ENCODE measurements at regions not wholly inside any gene's neighbourhood (a gene's known extent, or its start where the extent isn't known, plus 50 kb on each side); places are given as distances from the start of the nearest gene placed in this dataset.

DNA sequence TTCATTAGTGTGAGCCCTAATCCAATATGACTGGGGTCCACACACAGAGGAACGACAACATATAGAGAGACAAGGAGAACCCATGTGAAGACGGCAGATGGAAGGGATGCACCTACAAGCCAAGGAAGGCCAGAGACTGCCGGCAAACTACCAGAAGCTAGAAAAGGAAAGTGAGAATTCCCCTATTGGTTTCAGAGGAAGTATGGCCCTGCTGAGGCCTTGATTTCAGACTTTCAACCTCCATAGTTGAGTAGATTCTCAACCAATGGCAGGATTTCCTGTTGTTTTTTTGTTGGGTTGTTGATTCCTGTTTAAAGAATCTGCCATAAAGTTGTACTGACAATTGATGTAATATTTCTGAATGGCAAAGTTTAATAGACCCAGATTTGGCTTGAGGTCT is 241.5 kb downstream of the SATB2 start:
- peak; percentile 67 for DNase-seq
- TF ChIP-seq, protein P1, sequence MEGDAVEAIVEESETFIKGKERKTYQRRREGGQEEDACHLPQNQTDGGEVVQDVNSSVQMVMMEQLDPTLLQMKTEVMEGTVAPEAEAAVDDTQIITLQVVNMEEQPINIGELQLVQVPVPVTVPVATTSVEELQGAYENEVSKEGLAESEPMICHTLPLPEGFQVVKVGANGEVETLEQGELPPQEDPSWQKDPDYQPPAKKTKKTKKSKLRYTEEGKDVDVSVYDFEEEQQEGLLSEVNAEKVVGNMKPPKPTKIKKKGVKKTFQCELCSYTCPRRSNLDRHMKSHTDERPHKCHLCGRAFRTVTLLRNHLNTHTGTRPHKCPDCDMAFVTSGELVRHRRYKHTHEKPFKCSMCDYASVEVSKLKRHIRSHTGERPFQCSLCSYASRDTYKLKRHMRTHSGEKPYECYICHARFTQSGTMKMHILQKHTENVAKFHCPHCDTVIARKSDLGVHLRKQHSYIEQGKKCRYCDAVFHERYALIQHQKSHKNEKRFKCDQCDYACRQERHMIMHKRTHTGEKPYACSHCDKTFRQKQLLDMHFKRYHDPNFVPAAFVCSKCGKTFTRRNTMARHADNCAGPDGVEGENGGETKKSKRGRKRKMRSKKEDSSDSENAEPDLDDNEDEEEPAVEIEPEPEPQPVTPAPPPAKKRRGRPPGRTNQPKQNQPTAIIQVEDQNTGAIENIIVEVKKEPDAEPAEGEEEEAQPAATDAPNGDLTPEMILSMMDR (IDR thresholded peaks at IDR 0.05; ENCODE audit: low read length), result no peak
- TF ChIP-seq EZH2 (optimal IDR thresholded peaks at IDR 0.05; ENCODE audit: low read depth, low read length) (no peak), EZH2phosphoT487 (IDR thresholded peaks at IDR 0.05; ENCODE audit: low read length) (no peak)
- Histone ChIP-seq H3K79me2 (ENCODE audit: low read length) (no peaks in the 10 kb centered on the region), H3K9me2 (replicated peaks; ENCODE audit: insufficient read depth, low read length) (no peaks in the 10 kb centered on the region), H2AFZ (ENCODE audit: low read length) (no peak overlapping the region), H4K20me1 (ENCODE audit: insufficient read depth, low read length) (no peaks in the 10 kb centered on the region), H3K27ac (ENCODE audit: low read length) (no peak overlapping the region), H3K4me2 (ENCODE audit: low read depth, low read length) (no peak overlapping the region), H3K9ac (ENCODE audit: low read length) (no peak overlapping the region), H3K36me3 (replicated peaks; ENCODE audit: insufficient read depth, low read length) (no peaks in the 10 kb centered on the region), H3K9me3 (replicated peaks; ENCODE audit: insufficient read depth, low read length) (no peaks in the 10 kb centered on the region), H3F3A (ENCODE audit: insufficient read depth, low read length) (no peaks in the 10 kb centered on the region), H3K4me1 (ENCODE audit: low read length) (peaks cover 6% of the 10 kb centered on the region; the same call in 1 of the 2 replicates), H3K4me3 (ENCODE audit: low read length) (no peak overlapping the region), H3K27me3 (replicated peaks; ENCODE audit: insufficient read depth, low read length) (no peaks in the 10 kb centered on the region)

DNA sequence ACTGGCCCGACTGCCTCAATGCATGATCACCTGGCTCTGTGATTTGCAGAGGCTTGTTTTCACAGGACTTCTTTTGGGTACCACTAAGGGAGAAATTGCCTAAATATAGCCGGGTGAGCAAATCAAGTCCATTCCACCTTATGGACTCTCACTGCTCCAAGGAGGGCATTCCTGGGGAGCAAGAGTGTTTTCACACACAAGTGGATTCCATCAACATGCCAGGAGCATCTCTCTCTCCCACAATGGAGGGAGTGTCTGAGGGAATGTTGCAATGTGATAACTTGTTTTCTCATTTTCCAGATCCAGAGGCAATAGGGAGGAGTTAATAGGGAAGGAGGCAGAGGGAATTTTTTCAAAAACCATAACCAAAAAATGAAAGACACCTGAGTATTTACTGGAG is 250.7 kb downstream of the SATB2 start:
- no peaks in the 10 kb centered on the region for H3K79me2 ChIP-seq (ENCODE audit: low read length)
- H3K9me3 ChIP-seq (replicated peaks; ENCODE audit: insufficient read depth, low read length), result no peaks in the 10 kb centered on the region
- H3K9ac ChIP-seq (ENCODE audit: low read length), result no peak overlapping the region
- TF ChIP-seq, protein P1 (IDR thresholded peaks at IDR 0.05; ENCODE audit: low read length), result no peak
- no peak for TF ChIP-seq EZH2phosphoT487 (IDR thresholded peaks at IDR 0.05; ENCODE audit: low read length)
- TF ChIP-seq EZH2 (optimal IDR thresholded peaks at IDR 0.05; ENCODE audit: low read depth, low read length), result no peak
- no peaks in the 10 kb centered on the region for H3F3A ChIP-seq (ENCODE audit: insufficient read depth, low read length)
- H3K4me1 ChIP-seq (ENCODE audit: low read length), result no peaks in the 10 kb centered on the region
- no peaks in the 10 kb centered on the region for H3K36me3 ChIP-seq (replicated peaks; ENCODE audit: insufficient read depth, low read length)
- no peak for DNase-seq
- no peak overlapping the region for H3K4me2 ChIP-seq (ENCODE audit: low read depth, low read length)
- no peak overlapping the region for H2AFZ ChIP-seq (ENCODE audit: low read length)
- H3K27me3 ChIP-seq (replicated peaks; ENCODE audit: insufficient read depth, low read length), result no peaks in the 10 kb centered on the region
- no peaks in the 10 kb centered on the region for H4K20me1 ChIP-seq (ENCODE audit: insufficient read depth, low read length)
- no peaks in the 10 kb centered on the region for H3K9me2 ChIP-seq (replicated peaks; ENCODE audit: insufficient read depth, low read length)
- H3K4me3 ChIP-seq (ENCODE audit: low read length), result no peak overlapping the region
- H3K27ac ChIP-seq (ENCODE audit: low read length), result no peak overlapping the region

DNA sequence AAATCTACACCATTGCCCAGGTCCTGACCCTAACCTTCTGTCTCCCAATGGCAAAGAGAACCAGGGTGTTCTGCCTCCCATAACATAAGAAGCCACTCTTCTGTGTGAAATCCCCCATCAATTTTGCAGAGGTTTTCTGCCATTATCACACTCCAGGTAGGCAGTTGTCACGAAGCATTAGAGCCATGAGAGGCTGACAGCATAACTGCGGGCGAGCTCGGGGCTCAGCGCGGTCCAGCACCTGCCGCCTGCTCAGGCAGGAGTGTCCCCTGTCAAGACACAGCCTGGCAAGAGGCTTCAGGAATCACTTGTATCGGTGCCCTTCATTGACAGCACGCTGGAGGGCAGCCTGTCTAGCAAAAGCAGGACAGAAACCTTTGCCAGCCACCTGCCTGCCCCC is 251.2 kb downstream of the SATB2 start:
- H3K9ac ChIP-seq (ENCODE audit: low read length), result no peak overlapping the region
- H3K36me3 ChIP-seq (replicated peaks; ENCODE audit: insufficient read depth, low read length), result no peaks in the 10 kb centered on the region
- H3K4me1 ChIP-seq (ENCODE audit: low read length), result no peaks in the 10 kb centered on the region
- H3K4me3 ChIP-seq (ENCODE audit: low read length), result no peak overlapping the region
- H3K9me3 ChIP-seq (replicated peaks; ENCODE audit: insufficient read depth, low read length), result no peaks in the 10 kb centered on the region
- no peak overlapping the region for H2AFZ ChIP-seq (ENCODE audit: low read length)
- no peaks in the 10 kb centered on the region for H3F3A ChIP-seq (ENCODE audit: insufficient read depth, low read length)
- no peaks in the 10 kb centered on the region for H4K20me1 ChIP-seq (ENCODE audit: insufficient read depth, low read length)
- no peak overlapping the region for H3K27ac ChIP-seq (ENCODE audit: low read length)
- H3K9me2 ChIP-seq (replicated peaks; ENCODE audit: insufficient read depth, low read length), result no peaks in the 10 kb centered on the region
- H3K4me2 ChIP-seq (ENCODE audit: low read depth, low read length), result no peak overlapping the region
- TF ChIP-seq, protein P1 (IDR thresholded peaks at IDR 0.05; ENCODE audit: low read length), result no peak
- TF ChIP-seq EZH2 (optimal IDR thresholded peaks at IDR 0.05; ENCODE audit: low read depth, low read length) (no peak), EZH2phosphoT487 (IDR thresholded peaks at IDR 0.05; ENCODE audit: low read length) (no peak)
- DNase-seq, result no peak
- no peaks in the 10 kb centered on the region for H3K79me2 ChIP-seq (ENCODE audit: low read length)
- H3K27me3 ChIP-seq (replicated peaks; ENCODE audit: insufficient read depth, low read length), result no peaks in the 10 kb centered on the region
